Stomach (tissue), 4 donors: ENCODE measurements at regions not wholly inside any gene's neighbourhood (a gene's known extent, or its start where the extent isn't known, plus 50 kb on each side); places are given as distances from the start of the nearest gene placed in this dataset.

Source experiments
- EP300 ChIP-seq: sonication (generic); formaldehyde crosslinking; IDR thresholded peaks from one replicate; pipeline ENCODE4 v1.6.1; 2017; ENCODE audit warnings: antibody characterized with exemption
- POLR2A ChIP-seq, 4 donors: fragments of 450-650 bp; IDR thresholded peaks; one replicate each; pipeline ENCODE4 v1.6.1; 2016; ENCODE audit warnings: antibody characterized with exemption in 4 of 4, control low read depth in 2 of 4, mild to moderate bottlenecking in 1 of 4, moderate library complexity in 1 of 4
- POLR2AphosphoS5 ChIP-seq, 3 donors: sonication (generic); formaldehyde crosslinking; IDR thresholded peaks; one replicate each; pipeline ENCODE4 v1.6.1; 2016; ENCODE audit warnings: antibody characterized with exemption in 3 of 3
- TF ChIP-seq, protein P1 (sequence below), 7 experiments: fragments of 450-650 bp in 4 of 7; fragments of 200-600 bp in 3 of 7; sonication (generic) in 3 of 7; IDR thresholded peaks; one replicate each; pipeline ENCODE4 v1.5.1; 2016 to 2019; ENCODE audit warnings: antibody characterized with exemption in 7 of 7, control low read depth in 2 of 7, mild to moderate bottlenecking in 1 of 7

DNA sequence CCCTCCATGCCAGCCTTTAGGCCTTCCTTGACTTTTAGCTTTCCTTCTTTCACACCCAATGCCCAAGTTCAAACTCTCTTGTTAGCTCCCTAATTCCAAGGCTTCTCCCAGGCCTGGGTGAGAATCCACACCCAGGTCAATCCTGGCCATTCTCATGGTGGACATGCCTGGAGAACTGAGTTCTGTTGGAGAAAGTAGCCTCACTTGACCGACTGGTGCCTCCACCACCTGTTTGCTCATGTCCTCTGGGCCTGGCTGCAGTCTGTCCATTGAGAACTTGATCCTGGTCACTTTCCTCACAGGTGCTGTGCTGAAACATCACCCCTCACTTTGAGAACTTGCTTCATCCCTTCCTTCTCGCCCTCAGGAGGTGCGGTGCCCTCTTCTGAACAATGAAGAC lies 189.1 kb upstream of the TWIST2 start:
- TF ChIP-seq, protein P1, sequence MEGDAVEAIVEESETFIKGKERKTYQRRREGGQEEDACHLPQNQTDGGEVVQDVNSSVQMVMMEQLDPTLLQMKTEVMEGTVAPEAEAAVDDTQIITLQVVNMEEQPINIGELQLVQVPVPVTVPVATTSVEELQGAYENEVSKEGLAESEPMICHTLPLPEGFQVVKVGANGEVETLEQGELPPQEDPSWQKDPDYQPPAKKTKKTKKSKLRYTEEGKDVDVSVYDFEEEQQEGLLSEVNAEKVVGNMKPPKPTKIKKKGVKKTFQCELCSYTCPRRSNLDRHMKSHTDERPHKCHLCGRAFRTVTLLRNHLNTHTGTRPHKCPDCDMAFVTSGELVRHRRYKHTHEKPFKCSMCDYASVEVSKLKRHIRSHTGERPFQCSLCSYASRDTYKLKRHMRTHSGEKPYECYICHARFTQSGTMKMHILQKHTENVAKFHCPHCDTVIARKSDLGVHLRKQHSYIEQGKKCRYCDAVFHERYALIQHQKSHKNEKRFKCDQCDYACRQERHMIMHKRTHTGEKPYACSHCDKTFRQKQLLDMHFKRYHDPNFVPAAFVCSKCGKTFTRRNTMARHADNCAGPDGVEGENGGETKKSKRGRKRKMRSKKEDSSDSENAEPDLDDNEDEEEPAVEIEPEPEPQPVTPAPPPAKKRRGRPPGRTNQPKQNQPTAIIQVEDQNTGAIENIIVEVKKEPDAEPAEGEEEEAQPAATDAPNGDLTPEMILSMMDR (IDR thresholded peaks at IDR 0.05), result no peak
- no peak for TF ChIP-seq POLR2AphosphoS5 (IDR thresholded peaks at IDR 0.05)
- no peak for TF ChIP-seq POLR2A (IDR thresholded peaks at IDR 0.05)
- TF ChIP-seq EP300, result no peak
